Vagina (tissue), 2 donors: ENCODE measurements at regions not wholly inside any gene's neighbourhood (a gene's known extent, or its start where the extent isn't known, plus 50 kb on each side); places are given as distances from the start of the nearest gene placed in this dataset.

ENCODE experiments used
- CTCF ChIP-seq, 3 experiments: fragments of 450-650 bp in 2 of 3; fragments of 200-600 bp in 1 of 3; sonication (generic) in 1 of 3; IDR thresholded peaks; one replicate each; pipeline ENCODE4 v1.5.1; 2017 to 2019; ENCODE audit warnings: antibody characterized with exemption in 3 of 3, mild to moderate bottlenecking in 2 of 3, moderate library complexity in 2 of 3
- POLR2A ChIP-seq, 2 donors: fragments of 450-650 bp; IDR thresholded peaks; one replicate each; pipeline ENCODE4 v1.6.1; 2017; ENCODE audit warnings: antibody characterized with exemption in 2 of 2, mild to moderate bottlenecking in 2 of 2, moderate library complexity in 2 of 2
- POLR2AphosphoS5 ChIP-seq, 2 donors: sonication (generic); formaldehyde crosslinking; IDR thresholded peaks; one replicate each; pipeline ENCODE4 v1.9.0; 2017; ENCODE audit warnings: antibody characterized with exemption in 2 of 2, mild to moderate bottlenecking in 2 of 2, low read depth in 1 of 2; ENCODE audit not compliant: insufficient read depth in 1 of 2

- TF ChIP-seq CTCF (IDR thresholded peaks at IDR 0.05) = no peak
- no peak for TF ChIP-seq POLR2A (IDR thresholded peaks at IDR 0.05)
- no peak for TF ChIP-seq POLR2AphosphoS5 (IDR thresholded peaks at IDR 0.05; ENCODE audit: insufficient read depth in 1 of 2, low read depth in 1 of 2)
Observed at GRCh38 chr4:28277931-28278330, 1417.3 kb downstream of the STIM2 start.
